ENCODE measurements at regions not wholly inside any gene's neighbourhood (a gene's known extent, or its start where the extent isn't known, plus 50 kb on each side); places are given as distances from the start of the nearest gene placed in this dataset.

- no peak for DNase-seq (ENCODE audit: low spot score, unreplicated experiment)
- no peak overlapping the region for H3K27ac Mint-ChIP-seq
- H3K27me3 Mint-ChIP-seq, result peaks cover 14% of the 10 kb centered on the region
- H3K4me3 Mint-ChIP-seq (ENCODE audit: low read depth), result no peak overlapping the region
- no peaks in the 10 kb centered on the region for H3K36me3 Mint-ChIP-seq (ENCODE audit: insufficient read depth)
- TF ChIP-seq CTCF (IDR thresholded peaks at IDR 0.05; ENCODE audit: unreplicated experiment), result no peak
- no peaks in the 10 kb centered on the region for H3K4me1 Mint-ChIP-seq (ENCODE audit: low read depth)
- H3K9me3 Mint-ChIP-seq (ENCODE audit: low read depth), result peaks cover 6% of the 10 kb centered on the region
Measured at GRCh38 chr1:30388386-30388785, 335.0 kb downstream of the MATN1 start.

GRCh38 chr1:30386156-30386926 lies 337.0 kb downstream of the MATN1 start:
- no peak overlapping the region for H3K27ac Mint-ChIP-seq
- H3K36me3 Mint-ChIP-seq (ENCODE audit: insufficient read depth), result no peaks in the 10 kb centered on the region
- no peaks in the 10 kb centered on the region for H3K4me1 Mint-ChIP-seq (ENCODE audit: low read depth)
- peaks cover 18% of the 10 kb centered on the region for H3K27me3 Mint-ChIP-seq
- no peaks in the 10 kb centered on the region for H3K9me3 Mint-ChIP-seq (ENCODE audit: low read depth)
- DNase-seq (ENCODE audit: low spot score, unreplicated experiment), result no peak
- no peak overlapping the region for H3K4me3 Mint-ChIP-seq (ENCODE audit: low read depth)
- TF ChIP-seq CTCF (IDR thresholded peaks at IDR 0.05; ENCODE audit: unreplicated experiment), result no peak

DNA sequence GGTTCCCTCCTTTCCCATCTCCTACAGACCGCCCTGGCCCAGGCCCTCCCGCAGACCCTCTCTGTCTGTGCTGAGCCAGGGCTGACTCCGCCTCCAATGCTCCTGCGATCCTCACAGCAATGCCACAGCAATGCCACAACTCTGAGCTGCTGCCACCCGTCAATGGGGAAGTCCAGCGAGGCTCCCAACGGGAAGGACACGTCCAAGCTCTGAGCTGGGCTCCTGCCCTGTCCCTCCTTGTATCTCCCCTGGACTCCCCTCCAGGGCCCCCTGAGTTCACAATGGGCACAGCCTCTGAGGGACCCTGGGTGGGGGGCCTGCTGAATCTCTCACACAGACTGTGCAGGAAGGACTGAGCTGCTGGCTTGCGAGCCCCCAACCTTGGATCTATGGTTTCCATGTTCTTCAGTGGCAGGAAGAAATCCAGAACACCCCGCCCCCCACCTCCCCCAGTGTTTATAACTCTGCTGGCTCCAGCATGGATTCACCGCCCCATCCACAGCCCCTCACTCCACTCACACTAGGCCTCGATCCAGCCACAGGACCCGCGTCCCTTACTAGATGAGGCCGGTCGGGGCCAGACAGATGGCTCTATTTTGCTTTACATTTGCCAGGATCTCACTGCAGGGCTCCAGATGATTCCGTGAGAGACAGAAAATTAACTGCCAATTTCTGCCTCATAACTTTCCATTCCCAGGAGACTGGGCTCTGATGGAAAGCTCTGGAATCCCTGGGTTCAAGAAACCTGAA lies 338.0 kb downstream of the MATN1 start:
- no peak for TF ChIP-seq CTCF (IDR thresholded peaks at IDR 0.05; ENCODE audit: unreplicated experiment)
- Mint-ChIP-seq H3K27ac (no peak overlapping the region), H3K36me3 (ENCODE audit: insufficient read depth) (no peaks in the 10 kb centered on the region), H3K4me3 (ENCODE audit: low read depth) (no peak overlapping the region), H3K9me3 (ENCODE audit: low read depth) (no peaks in the 10 kb centered on the region), H3K4me1 (ENCODE audit: low read depth) (no peaks in the 10 kb centered on the region), H3K27me3 (peaks cover 19% of the 10 kb centered on the region)
- no peak for DNase-seq (ENCODE audit: low spot score, unreplicated experiment)

GRCh38 chr1:30384286-30385245 lies 338.8 kb downstream of the MATN1 start:
- peaks cover 14% of the 10 kb centered on the region for H3K27me3 Mint-ChIP-seq
- DNase-seq (ENCODE audit: low spot score, unreplicated experiment), result no peak
- H3K27ac Mint-ChIP-seq, result no peak overlapping the region

More at GRCh38 chr1:30384286-30385245, 338.8 kb downstream of the MATN1 start:
- Mint-ChIP-seq H3K36me3 (ENCODE audit: insufficient read depth) (no peaks in the 10 kb centered on the region), H3K4me1 (ENCODE audit: low read depth) (no peaks in the 10 kb centered on the region), H3K9me3 (ENCODE audit: low read depth) (no peaks in the 10 kb centered on the region), H3K4me3 (ENCODE audit: low read depth) (no peak overlapping the region)
- no peak for TF ChIP-seq CTCF (IDR thresholded peaks at IDR 0.05; ENCODE audit: unreplicated experiment)

Data from progenitor cell of endocrine pancreas (in vitro differentiated cells).